OCI-LY1 (cell line): ENCODE measurements at regions not wholly inside any gene's neighbourhood (a gene's known extent, or its start where the extent isn't known, plus 50 kb on each side); places are given as distances from the start of the nearest gene placed in this dataset.

Experiments
- CTCF ChIP-seq: fragments of 200-600 bp; sonication (generic), shearing (Covaris generic); IDR thresholded peaks from 2 replicates; pipeline ENCODE4 v1.5.1; 2017; ENCODE audit warnings: mild to moderate bottlenecking, antibody characterized with exemption, low read length, moderate library complexity, mixed read lengths
- EZH2 ChIP-seq: fragments of 200-600 bp; sonication (generic), shearing (Covaris generic); IDR thresholded peaks from 2 replicates; pipeline ENCODE4 v1.8.0; 2017; ENCODE audit warnings: borderline replicate concordance, mixed run types, mild to moderate bottlenecking, antibody characterized with exemption, low read length, moderate library complexity, mixed read lengths

DNA sequence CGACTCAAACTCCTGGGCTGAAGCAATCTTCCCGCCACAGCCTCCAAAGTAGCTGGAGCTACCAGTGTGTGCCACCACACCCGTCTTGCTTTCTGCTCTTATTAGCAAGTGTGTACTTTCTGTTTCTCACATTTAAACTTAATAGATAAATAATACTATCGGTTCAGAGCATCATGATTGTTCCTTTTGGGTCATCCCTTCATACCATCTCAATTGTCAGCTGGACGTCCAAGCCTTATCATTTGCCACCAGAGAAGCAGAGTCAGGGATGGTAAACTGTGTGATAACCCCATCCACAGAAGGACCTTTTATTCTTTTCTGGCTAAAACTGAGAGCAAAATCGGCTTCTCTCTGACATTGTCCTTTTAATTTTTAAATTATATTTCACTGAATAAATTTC lies 279.8 kb upstream of the GOT2 start:
- TF ChIP-seq CTCF, result no peak
- no peak for TF ChIP-seq EZH2
